ENCODE measurements at regions not wholly inside any gene's neighbourhood (a gene's known extent, or its start where the extent isn't known, plus 50 kb on each side); places are given as distances from the start of the nearest gene placed in this dataset.
"Not testable (repeated sequence)": the region's sequence is repeated elsewhere in the genome, so short reads cannot be mapped to it uniquely, and the experiment has no call there.

- DNase-seq (ENCODE audit: low spot score in 2 of 2), result no peak
- intact Hi-C loops (cut with DNase I; ENCODE audit: low total_unique reads), result no loop called here
- H3K4me3 ChIP-seq (ENCODE audit: low read depth, poor library complexity, severe bottlenecking), result no peak overlapping the region
- TF ChIP-seq, protein P1, sequence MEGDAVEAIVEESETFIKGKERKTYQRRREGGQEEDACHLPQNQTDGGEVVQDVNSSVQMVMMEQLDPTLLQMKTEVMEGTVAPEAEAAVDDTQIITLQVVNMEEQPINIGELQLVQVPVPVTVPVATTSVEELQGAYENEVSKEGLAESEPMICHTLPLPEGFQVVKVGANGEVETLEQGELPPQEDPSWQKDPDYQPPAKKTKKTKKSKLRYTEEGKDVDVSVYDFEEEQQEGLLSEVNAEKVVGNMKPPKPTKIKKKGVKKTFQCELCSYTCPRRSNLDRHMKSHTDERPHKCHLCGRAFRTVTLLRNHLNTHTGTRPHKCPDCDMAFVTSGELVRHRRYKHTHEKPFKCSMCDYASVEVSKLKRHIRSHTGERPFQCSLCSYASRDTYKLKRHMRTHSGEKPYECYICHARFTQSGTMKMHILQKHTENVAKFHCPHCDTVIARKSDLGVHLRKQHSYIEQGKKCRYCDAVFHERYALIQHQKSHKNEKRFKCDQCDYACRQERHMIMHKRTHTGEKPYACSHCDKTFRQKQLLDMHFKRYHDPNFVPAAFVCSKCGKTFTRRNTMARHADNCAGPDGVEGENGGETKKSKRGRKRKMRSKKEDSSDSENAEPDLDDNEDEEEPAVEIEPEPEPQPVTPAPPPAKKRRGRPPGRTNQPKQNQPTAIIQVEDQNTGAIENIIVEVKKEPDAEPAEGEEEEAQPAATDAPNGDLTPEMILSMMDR (IDR thresholded peaks at IDR 0.05), result no peak
- TF ChIP-seq POLR2A (IDR thresholded peaks at IDR 0.05), result no peak
- 84 to 89% methylated on average over 1 of the region's 1 CpG for WGBS, 2 donors
Observed at GRCh38 chr18:72986103-72986502, 118.3 kb upstream of the NETO1 start.

DNA sequence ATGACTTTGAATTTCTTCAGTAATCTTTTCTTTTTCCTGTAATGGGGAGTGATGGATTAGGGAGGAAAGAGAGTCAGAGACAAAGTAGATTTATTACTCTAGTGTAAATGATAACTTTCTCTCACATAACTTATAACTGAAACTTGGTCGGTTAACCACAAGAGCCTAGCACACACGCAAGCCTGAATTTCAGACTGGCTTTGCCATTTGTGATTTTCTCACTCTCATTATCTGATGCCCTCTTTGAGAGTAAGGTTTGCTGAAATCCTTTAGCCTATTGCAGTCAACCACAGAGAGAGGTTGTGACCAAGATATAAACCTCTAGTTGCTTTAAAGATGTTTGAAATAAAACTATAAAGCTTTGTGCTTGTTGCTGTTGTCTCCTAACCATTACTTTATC, 117.9 kb upstream of the NETO1 start:
- no peak for TF ChIP-seq POLR2A (IDR thresholded peaks at IDR 0.05)
- TF ChIP-seq, protein P1 (IDR thresholded peaks at IDR 0.05), result no peak
- WGBS, 2 donors, result 59 to 66% methylated on average over 2 of the region's 2 CpGs
- intact Hi-C loops (cut with DNase I; ENCODE audit: low total_unique reads), result no loop called here
- no peak for DNase-seq (ENCODE audit: low spot score in 2 of 2)
- H3K4me3 ChIP-seq (ENCODE audit: low read depth, poor library complexity, severe bottlenecking), result no peak overlapping the region

GRCh38 chr18:72984290-72984689, 116.5 kb upstream of the NETO1 start:
- DNase-seq (ENCODE audit: low spot score in 2 of 2), result no peak
- 49 to 64% methylated on average over 2 of the region's 2 CpGs for WGBS, 2 donors
- H3K4me3 ChIP-seq (ENCODE audit: low read depth, poor library complexity, severe bottlenecking), result no peak overlapping the region
- TF ChIP-seq POLR2A (IDR thresholded peaks at IDR 0.05), result no peak
- TF ChIP-seq, protein P1 (IDR thresholded peaks at IDR 0.05), result no peak
- intact Hi-C loops (cut with DNase I; ENCODE audit: low total_unique reads), result no loop called here

DNA sequence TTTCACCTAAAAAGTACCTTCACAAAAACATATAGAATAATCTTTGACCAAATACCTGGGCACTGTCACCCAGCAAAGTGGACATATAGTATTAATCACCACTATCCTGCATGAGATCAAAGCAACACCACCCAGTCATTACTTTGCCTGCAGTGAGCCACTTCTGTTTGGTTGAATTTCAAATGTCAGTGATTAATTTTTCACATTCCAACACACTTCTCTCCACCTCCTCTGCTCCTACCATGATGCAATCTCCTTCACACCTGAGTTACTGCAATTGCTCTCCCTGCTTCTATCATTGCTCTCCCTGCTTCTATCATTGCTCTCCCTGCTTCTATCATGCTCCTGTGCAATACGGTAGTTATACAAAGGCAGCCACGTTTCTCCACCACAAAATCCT, 106.1 kb upstream of the NETO1 start:
- intact Hi-C loops (cut with DNase I; ENCODE audit: low total_unique reads), result no loop called here
- WGBS, 2 donors, result 77 to 81% methylated on average over 2 of the region's 2 CpGs
- no peak for TF ChIP-seq POLR2A (IDR thresholded peaks at IDR 0.05)
- TF ChIP-seq, protein P1 (IDR thresholded peaks at IDR 0.05), result no peak
- DNase-seq (ENCODE audit: low spot score in 2 of 2), result no peak
- no peak overlapping the region for H3K4me3 ChIP-seq (ENCODE audit: low read depth, poor library complexity, severe bottlenecking)

DNA sequence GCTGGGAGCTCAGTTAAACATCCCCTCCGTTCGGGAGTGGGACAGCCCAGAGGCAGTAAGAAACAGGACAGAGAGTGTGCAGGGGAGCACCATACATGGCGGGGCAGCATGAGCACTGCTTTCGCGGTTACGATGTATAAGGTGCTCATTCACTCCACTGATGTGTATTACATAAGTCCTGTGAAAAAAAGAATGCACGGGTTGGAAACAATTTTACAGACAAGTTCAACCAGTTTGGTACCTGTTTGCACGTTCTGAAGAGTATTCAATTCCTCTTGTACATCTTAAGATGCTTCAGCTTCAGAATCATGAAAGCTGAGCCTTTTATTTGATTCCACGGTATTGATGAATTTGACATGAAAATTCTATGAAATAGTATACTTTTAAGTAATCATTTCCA, 97.8 kb upstream of the NETO1 start:
- 70 to 76% methylated on average over 9 of the region's 9 CpGs for WGBS, 2 donors
- no peak for TF ChIP-seq POLR2A (IDR thresholded peaks at IDR 0.05)
- TF ChIP-seq, protein P1 (IDR thresholded peaks at IDR 0.05), result no peak
- DNase-seq (ENCODE audit: low spot score in 2 of 2), result no peak
- no peak overlapping the region for H3K4me3 ChIP-seq (ENCODE audit: low read depth, poor library complexity, severe bottlenecking)
- intact Hi-C loops (cut with DNase I; ENCODE audit: low total_unique reads), result no loop called here

DNA sequence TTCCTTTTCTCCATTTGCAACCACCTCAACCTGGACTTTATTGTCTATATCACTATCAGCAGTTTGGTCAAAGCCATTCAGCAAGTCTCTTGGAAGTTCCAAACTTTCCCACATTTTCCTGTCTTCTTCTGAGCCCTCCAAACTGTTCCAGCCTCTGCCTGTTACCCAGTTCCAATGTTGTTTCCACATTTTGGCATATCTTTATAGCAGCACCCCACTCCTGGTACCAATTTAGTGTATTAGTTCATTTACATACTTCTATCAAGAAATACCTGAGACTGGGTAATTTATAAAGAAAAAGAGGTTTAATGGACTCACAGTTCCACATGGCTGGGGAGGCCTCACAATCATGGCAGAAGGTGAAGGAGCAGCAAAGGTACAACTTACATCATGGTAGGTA, 90.4 kb upstream of the NETO1 start:
- H3K4me3 ChIP-seq (ENCODE audit: low read depth, poor library complexity, severe bottlenecking); DNase-seq (ENCODE audit: low spot score in 2 of 2); intact Hi-C loops (cut with DNase I; ENCODE audit: low total_unique reads): not testable (repeated sequence)
